GM20000 (cell line): ENCODE measurements at regions not wholly inside any gene's neighbourhood (a gene's known extent, or its start where the extent isn't known, plus 50 kb on each side); places are given as distances from the start of the nearest gene placed in this dataset.

ENCODE experiments used
- DNase-seq: peaks from one replicate; pipeline ENCODE4 v3.0.0; 2012; ENCODE audit warnings: low spot score
- CTCF ChIP-seq: IDR thresholded peaks from 2 replicates; pipeline ENCODE4 v1.5.1; 2012; ENCODE audit warnings: mild to moderate bottlenecking, control low read depth; ENCODE audit errors: extremely low read depth, missing control alignments

GRCh38 chr2:224263571-224264043 is 138.3 kb downstream of the FAM124B start:
- no peak for DNase-seq
- no peak for TF ChIP-seq CTCF

GRCh38 chr2:224261326-224261725 is 140.6 kb downstream of the FAM124B start:
- DNase-seq, result no peak
- TF ChIP-seq CTCF, result no peak

GRCh38 chr2:224260372-224261020 is 141.4 kb downstream of the FAM124B start:
- TF ChIP-seq CTCF, result no peak
- DNase-seq, result no peak

GRCh38 chr2:224259831-224260230 is 142.1 kb downstream of the FAM124B start:
- TF ChIP-seq CTCF, result no peak
- no peak for DNase-seq

- no peak for TF ChIP-seq CTCF
- DNase-seq, result no peak
Observed at GRCh38 chr2:224258059-224258458, 143.8 kb downstream of the FAM124B start.

GRCh38 chr2:224257156-224257555 is 144.8 kb downstream of the FAM124B start:
- no peak for TF ChIP-seq CTCF

GRCh38 chr2:224253464-224253863 is 148.4 kb downstream of the FAM124B start:
- TF ChIP-seq CTCF, result no peak

More at GRCh38 chr2:224257156-224257555, 144.8 kb downstream of the FAM124B start:
- DNase-seq, result no peak

More at GRCh38 chr2:224253464-224253863, 148.4 kb downstream of the FAM124B start:
- no peak for DNase-seq
